ENCODE measurements at regions not wholly inside any gene's neighbourhood (a gene's known extent, or its start where the extent isn't known, plus 50 kb on each side); places are given as distances from the start of the nearest gene placed in this dataset.

DNA sequence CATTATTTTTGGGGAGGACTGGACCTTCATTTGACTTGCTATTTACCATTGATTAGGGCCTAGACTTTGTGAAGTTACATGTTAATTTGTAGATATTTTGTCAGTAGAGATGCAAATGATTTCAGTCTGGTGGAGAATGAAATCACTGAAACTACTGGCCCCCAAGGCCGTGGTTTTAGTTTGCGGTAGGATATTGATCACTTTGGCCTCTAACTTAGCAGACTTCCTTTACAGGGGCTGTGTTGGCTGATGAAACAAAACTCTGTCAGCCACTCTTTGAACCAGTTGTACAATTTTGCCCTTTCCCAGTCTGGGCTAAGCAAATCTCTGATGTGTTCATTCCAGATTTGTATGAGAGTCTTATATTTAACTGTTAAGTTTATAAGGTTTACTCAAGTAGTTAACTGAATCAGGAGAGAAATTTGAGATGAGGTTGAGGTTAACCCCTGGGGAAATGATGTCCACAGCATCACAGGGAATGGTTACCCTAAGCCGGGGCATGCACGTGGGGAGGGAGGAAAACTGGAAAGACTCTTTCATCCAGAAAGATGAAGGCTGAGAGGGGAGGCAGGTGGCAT, 105.7 kb upstream of the INSIG1 start:
- CTCF ChIA-PET, result interaction anchor here (0.6 to 2.7 kb wide), 4 partner anchors 151 to 1369 kb away, joined by 4 to 15 read pairs (median 5); no protein-coding TSS in a partner anchor

DNA sequence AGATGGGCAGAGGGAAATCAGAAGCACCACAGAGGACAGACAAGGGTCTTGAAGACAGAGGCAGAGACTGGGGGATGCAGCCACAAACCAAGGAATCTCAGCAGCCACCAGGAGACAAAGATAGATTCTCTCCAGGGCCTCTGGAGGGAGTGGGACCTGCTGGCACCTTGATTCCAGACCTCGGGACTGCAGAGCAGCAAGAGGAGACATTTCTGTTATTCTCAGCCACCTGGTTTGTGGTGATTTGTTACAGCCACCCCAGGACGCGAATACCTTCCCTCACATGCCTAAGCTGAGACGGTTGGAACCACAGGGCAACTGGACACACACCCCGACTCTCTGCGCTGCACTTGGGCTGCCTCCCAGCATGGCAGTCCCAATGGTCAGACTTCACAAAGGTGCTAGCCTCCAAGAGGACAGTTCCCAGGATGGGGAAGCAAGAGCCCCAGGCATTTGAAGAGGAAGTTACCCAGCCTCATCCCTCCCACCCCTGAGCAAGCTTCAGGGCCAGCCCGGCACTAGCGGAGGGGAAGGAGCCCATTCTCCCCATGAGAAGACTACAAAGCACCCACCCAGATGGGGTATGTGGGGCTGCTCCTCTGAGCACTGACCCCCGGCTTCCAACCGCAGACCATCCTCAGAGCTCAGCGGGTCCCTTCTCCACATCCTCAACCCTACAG, 104.6 kb upstream of the INSIG1 start:
- H3K36me3 Mint-ChIP-seq (ENCODE audit: insufficient read depth, unreplicated experiment), result no peaks in the 10 kb centered on the region
- BruUV-seq (replicated peaks), result no TSS peak
- DNase-seq (ENCODE audit: unreplicated experiment), result no peak
- H3K4me3 Mint-ChIP-seq (ENCODE audit: unreplicated experiment), result no peak overlapping the region
- TF ChIP-seq, protein P1, sequence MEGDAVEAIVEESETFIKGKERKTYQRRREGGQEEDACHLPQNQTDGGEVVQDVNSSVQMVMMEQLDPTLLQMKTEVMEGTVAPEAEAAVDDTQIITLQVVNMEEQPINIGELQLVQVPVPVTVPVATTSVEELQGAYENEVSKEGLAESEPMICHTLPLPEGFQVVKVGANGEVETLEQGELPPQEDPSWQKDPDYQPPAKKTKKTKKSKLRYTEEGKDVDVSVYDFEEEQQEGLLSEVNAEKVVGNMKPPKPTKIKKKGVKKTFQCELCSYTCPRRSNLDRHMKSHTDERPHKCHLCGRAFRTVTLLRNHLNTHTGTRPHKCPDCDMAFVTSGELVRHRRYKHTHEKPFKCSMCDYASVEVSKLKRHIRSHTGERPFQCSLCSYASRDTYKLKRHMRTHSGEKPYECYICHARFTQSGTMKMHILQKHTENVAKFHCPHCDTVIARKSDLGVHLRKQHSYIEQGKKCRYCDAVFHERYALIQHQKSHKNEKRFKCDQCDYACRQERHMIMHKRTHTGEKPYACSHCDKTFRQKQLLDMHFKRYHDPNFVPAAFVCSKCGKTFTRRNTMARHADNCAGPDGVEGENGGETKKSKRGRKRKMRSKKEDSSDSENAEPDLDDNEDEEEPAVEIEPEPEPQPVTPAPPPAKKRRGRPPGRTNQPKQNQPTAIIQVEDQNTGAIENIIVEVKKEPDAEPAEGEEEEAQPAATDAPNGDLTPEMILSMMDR (IDR thresholded peaks at IDR 0.05; ENCODE audit: unreplicated experiment), result no peak
- H3K27me3 Mint-ChIP-seq (ENCODE audit: insufficient read depth, unreplicated experiment), result no peaks in the 10 kb centered on the region
- CTCF ChIA-PET, result interaction anchor here (0.5 to 2.7 kb wide), 3 partner anchors 150 to 245 kb away, joined by 3 to 15 read pairs (median 5); no protein-coding TSS in a partner anchor
- H3K9me3 Mint-ChIP-seq (ENCODE audit: unreplicated experiment), result no peaks in the 10 kb centered on the region
- intact Hi-C loops (cut with micrococcal nuclease), result loop anchor here (5.0 kb wide), 1 partner anchor 64 kb away; no protein-coding TSS in a partner anchor
- H3K27ac Mint-ChIP-seq (ENCODE audit: low read depth, unreplicated experiment), result no peak overlapping the region
- POLR2A ChIA-PET, result interaction anchor here (0.5 kb wide), 1 partner anchor 210 kb away, joined by 3 read pairs; no protein-coding TSS in a partner anchor
- peaks cover 5% of the 10 kb centered on the region for H3K4me1 Mint-ChIP-seq (ENCODE audit: insufficient read depth, unreplicated experiment)

More for the DNA sequence above, 105.7 kb upstream of the INSIG1 start:
- no TSS peak for BruUV-seq (replicated peaks)
- no peaks in the 10 kb centered on the region for H3K9me3 Mint-ChIP-seq (ENCODE audit: unreplicated experiment)
- no peak for DNase-seq (ENCODE audit: unreplicated experiment)
- no peaks in the 10 kb centered on the region for H3K36me3 Mint-ChIP-seq (ENCODE audit: insufficient read depth, unreplicated experiment)
- no peak overlapping the region for H3K4me3 Mint-ChIP-seq (ENCODE audit: unreplicated experiment)
- intact Hi-C loops (cut with micrococcal nuclease), result loop anchor here (1.0 to 5.0 kb wide), 3 partner anchors 65 to 265 kb away; partner anchors contain the start of gene INSIG1
- POLR2A ChIA-PET, result no interaction called here
- H3K27me3 Mint-ChIP-seq (ENCODE audit: insufficient read depth, unreplicated experiment), result no peaks in the 10 kb centered on the region
- H3K4me1 Mint-ChIP-seq (ENCODE audit: insufficient read depth, unreplicated experiment), result peaks cover 5% of the 10 kb centered on the region
- TF ChIP-seq, protein P1 (IDR thresholded peaks at IDR 0.05; ENCODE audit: unreplicated experiment), result no peak
- no peak overlapping the region for H3K27ac Mint-ChIP-seq (ENCODE audit: low read depth, unreplicated experiment)

DNA sequence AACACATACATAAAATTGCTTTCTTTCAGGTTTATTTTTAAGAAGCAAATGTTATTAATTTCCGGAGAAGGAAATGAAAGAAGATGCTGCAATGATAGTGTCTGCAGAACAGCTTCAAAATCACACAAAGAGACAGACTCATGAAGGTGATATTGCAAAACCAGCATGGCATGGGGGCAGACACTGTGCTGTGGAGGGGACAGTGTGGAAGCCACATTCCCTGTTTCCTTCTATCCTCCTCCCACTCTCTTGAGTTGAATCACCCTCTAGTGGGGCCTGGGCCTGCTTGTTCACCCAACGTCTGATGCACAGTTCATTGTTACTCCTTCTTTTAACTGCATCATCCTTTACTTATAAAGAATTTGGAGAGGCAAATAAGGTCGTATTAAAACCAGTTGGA, 104.0 kb upstream of the INSIG1 start:
- no peaks in the 10 kb centered on the region for H3K27me3 Mint-ChIP-seq (ENCODE audit: insufficient read depth, unreplicated experiment)
- H3K4me1 Mint-ChIP-seq (ENCODE audit: insufficient read depth, unreplicated experiment), result peaks cover 5% of the 10 kb centered on the region
- H3K27ac Mint-ChIP-seq (ENCODE audit: low read depth, unreplicated experiment), result no peak overlapping the region
- ChIA-PET POLR2A (interaction anchor here (0.5 kb wide), 1 partner anchor 211 kb away, joined by 3 read pairs; no protein-coding TSS in a partner anchor), CTCF (interaction anchor here (0.5 to 2.7 kb wide), 2 partner anchors 151 to 245 kb away, joined by 3 to 15 read pairs; no protein-coding TSS in a partner anchor)
- H3K4me3 Mint-ChIP-seq (ENCODE audit: unreplicated experiment), result no peak overlapping the region
- BruUV-seq (replicated peaks), result no TSS peak
- no peaks in the 10 kb centered on the region for H3K36me3 Mint-ChIP-seq (ENCODE audit: insufficient read depth, unreplicated experiment)
- TF ChIP-seq, protein P1 (IDR thresholded peaks at IDR 0.05; ENCODE audit: unreplicated experiment), result no peak
- intact Hi-C loops (cut with micrococcal nuclease), result loop anchor here (5.0 kb wide), 1 partner anchor 64 kb away; no protein-coding TSS in a partner anchor
- DNase-seq (ENCODE audit: unreplicated experiment), result no peak
- H3K9me3 Mint-ChIP-seq (ENCODE audit: unreplicated experiment), result no peaks in the 10 kb centered on the region
